Gastrocnemius medialis (tissue), 4 donors: ENCODE measurements at regions not wholly inside any gene's neighbourhood (a gene's known extent, or its start where the extent isn't known, plus 50 kb on each side); places are given as distances from the start of the nearest gene placed in this dataset.

ENCODE experiments used
- ATAC-seq, 2 donors: fragments of 150-250 bp; one replicate each; pipeline ENCODE4 v1.9.1; 2016
- DNase-seq, 2 donors: peaks; one replicate each; pipeline ENCODE4 v3.0.0-alpha.2; 2019
- H3K27ac ChIP-seq, 4 donors: fragments of 200-600 bp; sonication (generic); 1 replicate in 1 of 4; 2 replicates in 3 of 4; pipeline ENCODE4 v1.5.1; 2016 to 2018; ENCODE audit warnings: mild to moderate bottlenecking in 2 of 4, moderate library complexity in 1 of 4
- H3K27me3 ChIP-seq, 3 donors: fragments of 200-600 bp; sonication (generic) in 2 of 3; 1 replicate in 1 of 3; 2 replicates in 2 of 3; pipeline versions ENCODE4 v1.5.1 to v1.6.0; 2016 to 2019; ENCODE audit warnings: mild to moderate bottlenecking in 1 of 3, moderate library complexity in 1 of 3
- H3K36me3 ChIP-seq, 2 donors: fragments of 200-600 bp; sonication (generic) in 1 of 2; one replicate each; pipeline ENCODE4 v1.5.1; 2017 to 2018
- H3K4me1 ChIP-seq, 2 donors: fragments of 200-600 bp; sonication (generic) in 1 of 2; one replicate each; pipeline ENCODE4 v1.5.1; 2016 to 2017; ENCODE audit warnings: mild to moderate bottlenecking in 2 of 2
- H3K4me3 ChIP-seq, 4 donors: fragments of 200-600 bp; sonication (generic) in 3 of 4; 1 replicate in 1 of 4; 2 replicates in 3 of 4; pipeline ENCODE4 v1.5.1; 2016 to 2019; ENCODE audit warnings: mild to moderate bottlenecking in 2 of 4
- H3K9me3 ChIP-seq, 3 donors: fragments of 200-600 bp; sonication (generic) in 2 of 3; 1 replicate in 1 of 3; 2 replicates in 2 of 3; pipeline ENCODE4 v1.5.1; 2016 to 2019
- CTCF ChIP-seq, 5 experiments: fragments of 450-650 bp in 3 of 5; fragments of 200-600 bp in 2 of 5; sonication (generic) in 2 of 5; IDR thresholded peaks in 4 of 5; conservative IDR thresholded peaks in 1 of 5; 1 replicate in 4 of 5; 2 replicates in 1 of 5; pipeline ENCODE4 v1.5.1; 2016 to 2019; ENCODE audit warnings: antibody characterized with exemption in 5 of 5, mild to moderate bottlenecking in 3 of 5, moderate library complexity in 3 of 5
- POLR2A ChIP-seq, 2 donors: fragments of 450-650 bp; IDR thresholded peaks; one replicate each; pipeline ENCODE4 v1.6.1; 2017; ENCODE audit warnings: antibody characterized with exemption in 2 of 2, mild to moderate bottlenecking in 2 of 2, moderate library complexity in 2 of 2
- in situ Hi-C, 4 donors: fragments of 200-750 bp; cut with MboI; loops; one replicate each; pipeline versions ENCODE4 v1.15.0 to v1.8.0; 2017; ENCODE audit warnings: low sequenced_read_pairs in 4 of 4
- intact Hi-C: fragments of 100-400 bp; cut with DNase I; formaldehyde crosslinking; loops from one replicate; pipeline ENCODE4 v1.15.1; 2023; ENCODE audit warnings: low total_unique reads

- H3K4me1 ChIP-seq = no peaks in the 10 kb centered on the region
- in situ Hi-C loops (no loop called here), intact Hi-C loops (no loop called here)
- no peak overlapping the region for H3K27ac ChIP-seq
- H3K36me3 ChIP-seq = no peaks in the 10 kb centered on the region
- ATAC-seq (no peak), DNase-seq (no peak)
- TF ChIP-seq CTCF (IDR thresholded peaks at IDR 0.05 in 4 of 5, conservative IDR thresholded peaks at IDR 0.05 in 1 of 5) = no peak
- no peak for TF ChIP-seq POLR2A (IDR thresholded peaks at IDR 0.05)
- no peaks in the 10 kb centered on the region for H3K27me3 ChIP-seq
- no peak overlapping the region for H3K4me3 ChIP-seq
- H3K9me3 ChIP-seq = no peaks in the 10 kb centered on the region
These were observed 57.3 kb upstream of the CEP83 start for GRCh38 chr12:94516985-94517384.

- in situ Hi-C loops (no loop called here), intact Hi-C loops (no loop called here)
- TF ChIP-seq POLR2A (IDR thresholded peaks at IDR 0.05) = no peak
- ATAC-seq = no peak
- Histone ChIP-seq H3K9me3 (no peaks in the 10 kb centered on the region), H3K4me3 (no peak overlapping the region), H3K27me3 (no peaks in the 10 kb centered on the region), H3K36me3 (no peaks in the 10 kb centered on the region), H3K27ac (no peak overlapping the region), H3K4me1 (no peaks in the 10 kb centered on the region)
- no peak for DNase-seq
These were observed 53.9 kb upstream of the CEP83 start for GRCh38 chr12:94513527-94513926.

- Histone ChIP-seq H3K36me3 (no peaks in the 10 kb centered on the region), H3K4me1 (no peaks in the 10 kb centered on the region), H3K4me3 (no peak overlapping the region), H3K27ac (no peak overlapping the region), H3K9me3 (no peaks in the 10 kb centered on the region), H3K27me3 (no peaks in the 10 kb centered on the region)
- TF ChIP-seq POLR2A (IDR thresholded peaks at IDR 0.05) = no peak
- TF ChIP-seq CTCF (IDR thresholded peaks at IDR 0.05 in 4 of 5, conservative IDR thresholded peaks at IDR 0.05 in 1 of 5) = no peak
- intact Hi-C loops = no loop called here
- ATAC-seq (no peak), DNase-seq (no peak)
- in situ Hi-C loops = no loop called here
These were observed 51.8 kb upstream of the CEP83 start for GRCh38 chr12:94511506-94511905.

- Histone ChIP-seq H3K27me3 (no peaks in the 10 kb centered on the region), H3K4me3 (no peak overlapping the region), H3K36me3 (no peaks in the 10 kb centered on the region), H3K27ac (no peak overlapping the region), H3K4me1 (no peaks in the 10 kb centered on the region), H3K9me3 (no peaks in the 10 kb centered on the region)
- in situ Hi-C loops = no loop called here
- DNase-seq = no peak
- intact Hi-C loops = no loop called here
- peak in 1 of 2 donors; percentile 45 for ATAC-seq
- TF ChIP-seq POLR2A (IDR thresholded peaks at IDR 0.05) (no peak), CTCF (IDR thresholded peaks at IDR 0.05 in 4 of 5, conservative IDR thresholded peaks at IDR 0.05 in 1 of 5) (no peak)
These were observed 50.5 kb upstream of the CEP83 start for GRCh38 chr12:94510128-94510527.
